HG03103 (cell line): ENCODE measurements at regions not wholly inside any gene's neighbourhood (a gene's known extent, or its start where the extent isn't known, plus 50 kb on each side); places are given as distances from the start of the nearest gene placed in this dataset.

ENCODE experiments used
- ATAC-seq: cut with Tn5 transposase; IDR thresholded peaks from one replicate; pipeline ENCODE4 v1.9.1; 2021; ENCODE audit warnings: low read depth; ENCODE audit not compliant: unreplicated experiment

GRCh38 chr7:52712938-52713337 lies 322.5 kb upstream of the POM121L12 start:
- ATAC-seq: no peak

- ATAC-seq: no peak
Observed at GRCh38 chr7:52711951-52712350, 323.5 kb upstream of the POM121L12 start.

GRCh38 chr7:52708846-52709245 lies 326.6 kb upstream of the POM121L12 start:
- ATAC-seq: no peak

- no peak for ATAC-seq
Observed at GRCh38 chr7:52705768-52706167, 329.7 kb upstream of the POM121L12 start.

GRCh38 chr7:52700349-52700748 lies 335.1 kb upstream of the POM121L12 start:
- no peak for ATAC-seq

GRCh38 chr7:52695973-52696595 lies 339.3 kb upstream of the POM121L12 start:
- ATAC-seq: no peak

GRCh38 chr7:52691257-52691656 lies 344.2 kb upstream of the POM121L12 start:
- ATAC-seq: no peak

GRCh38 chr7:52689912-52690311 lies 345.5 kb upstream of the POM121L12 start:
- no peak for ATAC-seq

- ATAC-seq: no peak
Observed at GRCh38 chr7:52685333-52685732, 350.1 kb upstream of the POM121L12 start.

- no peak for ATAC-seq
Observed at GRCh38 chr7:52684388-52684787, 351.0 kb upstream of the POM121L12 start.

- no peak for ATAC-seq
Observed at GRCh38 chr7:52682993-52683392, 352.4 kb upstream of the POM121L12 start.

GRCh38 chr7:52670608-52671225 lies 364.7 kb upstream of the POM121L12 start:
- no peak for ATAC-seq

- no peak for ATAC-seq
Observed at GRCh38 chr7:52669031-52669430, 366.4 kb upstream of the POM121L12 start.

- ATAC-seq: no peak
Observed at GRCh38 chr7:52668435-52668834, 367.0 kb upstream of the POM121L12 start.

- no peak for ATAC-seq
Observed at GRCh38 chr7:52659178-52659577, 376.3 kb upstream of the POM121L12 start.

GRCh38 chr7:52656098-52656497 lies 379.3 kb upstream of the POM121L12 start:
- no peak for ATAC-seq

GRCh38 chr7:52652621-52653020 lies 382.8 kb upstream of the POM121L12 start:
- ATAC-seq: no peak

GRCh38 chr7:52648872-52649271 lies 386.6 kb upstream of the POM121L12 start:
- ATAC-seq: no peak

GRCh38 chr7:52647046-52647445 lies 388.4 kb upstream of the POM121L12 start:
- no peak for ATAC-seq

- ATAC-seq: no peak
Observed at GRCh38 chr7:52639981-52640380, 395.5 kb upstream of the POM121L12 start.

- no peak for ATAC-seq
Observed at GRCh38 chr7:52639126-52639525, 396.3 kb upstream of the POM121L12 start.

- no peak for ATAC-seq
Observed at GRCh38 chr7:52635021-52635420, 400.4 kb upstream of the POM121L12 start.

GRCh38 chr7:52620849-52621248 lies 414.6 kb upstream of the POM121L12 start:
- no peak for ATAC-seq
